K562 (cell line): ENCODE measurements at regions not wholly inside any gene's neighbourhood (a gene's known extent, or its start where the extent isn't known, plus 50 kb on each side); places are given as distances from the start of the nearest gene placed in this dataset.

ENCODE experiments used
- ATAC-seq: fragments of 200-7000 bp; cut with Tn5 transposase; 3 replicates; pipeline ENCODE4 v1.9.1; 2020; ENCODE audit warnings: moderate library complexity
- BruUV-seq: library from RNA; stranded (reverse); fragments of 400-500 nt; replicated peaks from 2 replicates; lab custom pipeline; 2021; lab: Mats Ljungman, UMichigan
- CTCF ChIA-PET: fragments of 300-600 bp; formaldehyde crosslinking; extraction: SDS; loops from one replicate; lab custom pipeline; 2021; ENCODE audit warnings: low intra/inter-chr PET ratio; lab: Yijun Ruan, JAX
- POLR2A ChIA-PET: fragments of 300-600, 350-650 bp; sonication (Branson Sonifier 250); formaldehyde crosslinking; extraction: SDS; loops from one replicate; lab custom pipeline; 2021; ENCODE audit warnings: antibody characterized with exemption, inconsistent platforms; lab: Yijun Ruan, JAX
- DNase-seq, 4 experiments: peaks; one replicate each; pipeline versions ENCODE4 v3.0.0 to v3.0.0-alpha.2; 2011 to 2018; ENCODE audit warnings: low spot score in 3 of 4, mixed read lengths in 3 of 4; ENCODE audit errors: extremely low read depth in 1 of 4
- FAIRE-seq: peaks from 2 replicates; lab custom pipeline; 2011; peaks lifted over from hg19 to GRCh38; lab: Jason Lieb, UNC
- H2AFZ ChIP-seq: 2 replicates; pipeline ENCODE4 v1.6.0; 2011; ENCODE audit warnings: low read depth, low read length, control low read depth, inconsistent platforms
- H3K27ac ChIP-seq: fragments of 200-600 bp; 3 replicates; pipeline ENCODE4 v1.8.0; 2011; ENCODE audit warnings: low read depth, mild to moderate bottlenecking, control low read depth, inconsistent platforms, low read length, moderate library complexity, mixed read lengths; ENCODE audit errors: extremely low read depth
- H3K27me3 ChIP-seq, 2 experiments: fragments of 300-600 bp in 1 of 2; 2 replicates in 1 of 2; 3 replicates in 1 of 2; pipeline versions ENCODE4 v1.6.0 to v1.8.0; 2011; ENCODE audit warnings: inconsistent platforms in 2 of 2, low read length in 2 of 2, mild to moderate bottlenecking in 1 of 2, mixed read lengths in 1 of 2, moderate library complexity in 1 of 2; ENCODE audit not compliant: control insufficient read depth in 2 of 2, insufficient read depth in 2 of 2
- H3K36me3 ChIP-seq: fragments of 300-600 bp; 3 replicates; pipeline ENCODE4 v1.8.0; 2011; ENCODE audit warnings: mild to moderate bottlenecking, low read length, inconsistent platforms; ENCODE audit not compliant: control insufficient read depth, insufficient read depth
- H3K4me1 ChIP-seq, 2 experiments: fragments of 200-600 bp in 1 of 2; replicated peaks in 1 of 2; 2 replicates in 1 of 2; 3 replicates in 1 of 2; pipeline versions ENCODE4 v1.5.1 to v1.8.0; 2011; ENCODE audit warnings: inconsistent platforms in 2 of 2, low read length in 2 of 2, mild to moderate bottlenecking in 1 of 2, mixed read lengths in 1 of 2, moderate library complexity in 1 of 2; ENCODE audit not compliant: control insufficient read depth in 2 of 2, insufficient read depth in 2 of 2
- H3K4me2 ChIP-seq: 2 replicates; pipeline ENCODE4 v1.6.1; 2011; ENCODE audit warnings: low read length, control low read depth, inconsistent platforms, mixed read lengths; ENCODE audit not compliant: insufficient read depth
- H3K4me3 ChIP-seq: fragments of 200-600 bp; sonication (generic), shearing (Covaris generic); 2 replicates; pipeline ENCODE4 v1.5.1; 2016; ENCODE audit warnings: control low read depth, inconsistent platforms
- H3K79me2 ChIP-seq: fragments of 200-600 bp; 3 replicates; pipeline ENCODE4 v1.8.0; 2011; ENCODE audit warnings: low read length, inconsistent platforms; ENCODE audit not compliant: control insufficient read depth, insufficient read depth
- H3K9ac ChIP-seq, 2 experiments: 2 replicates each; pipeline versions ENCODE4 v1.6.0 to v1.6.1; 2011; ENCODE audit warnings: low read depth in 2 of 2, low read length in 2 of 2, control low read depth in 1 of 2, inconsistent platforms in 1 of 2, mild to moderate bottlenecking in 1 of 2, mixed read lengths in 1 of 2; ENCODE audit not compliant: insufficient read depth in 1 of 2
- H3K9me1 ChIP-seq: one replicate; pipeline ENCODE4 v1.6.0; 2011; ENCODE audit warnings: inconsistent platforms, mild to moderate bottlenecking, low read length, moderate library complexity; ENCODE audit not compliant: control insufficient read depth, insufficient read depth
- H3K9me3 ChIP-seq: replicated peaks from 2 replicates; pipeline ENCODE4 v1.5.1; 2011; ENCODE audit warnings: low read depth, low read length, inconsistent platforms; ENCODE audit not compliant: control insufficient read depth, insufficient read depth
- H4K20me1 ChIP-seq: replicated peaks from 2 replicates; pipeline ENCODE4 v1.6.1; 2011; ENCODE audit warnings: low read length, inconsistent platforms, mixed read lengths; ENCODE audit not compliant: control insufficient read depth, insufficient read depth
- DDX20 ChIP-seq: fragments of 450-650 bp; IDR thresholded peaks from 2 replicates; pipeline ENCODE4 v1.6.1; 2016; ENCODE audit warnings: missing genetic modification characterization, low read depth, mild to moderate bottlenecking, missing compliant biosample characterization, moderate library complexity
- GTF2B ChIP-seq: IDR thresholded peaks from 2 replicates; pipeline ENCODE4 v1.6.1; 2011; ENCODE audit not compliant: insufficient read length; ENCODE audit errors: extremely low read depth
- ZFP91 ChIP-seq: sonication (generic); formaldehyde crosslinking; IDR thresholded peaks from 2 replicates; pipeline ENCODE4 v1.8.0; 2022; ENCODE audit warnings: mild to moderate bottlenecking, missing genetic modification reagents
- ZNF318 ChIP-seq, 2 experiments: fragments of 450-650 bp; IDR thresholded peaks; 2 replicates each; pipeline ENCODE4 v1.6.1; 2016; ENCODE audit warnings: mild to moderate bottlenecking in 2 of 2, borderline replicate concordance in 1 of 2, low read depth in 1 of 2, moderate library complexity in 1 of 2
- WGBS: fragments of 100-300 bp; shearing (Covaris generic); methylation state at CpG from one replicate; pipeline ENCODE4 v1.1.6; 2016; ENCODE audit warnings: low coverage, mixed read lengths; ENCODE audit not compliant: insufficient coverage; ENCODE audit errors: missing lambda C conversion rate; 5-methylcytosine and 5-hydroxymethylcytosine counted together
- in situ Hi-C: fragments of 300-500 bp; cut with MboI; formaldehyde crosslinking; loops from 4 replicates; pipeline ENCODE4 v1.15.0; 2018; ENCODE audit warnings: inconsistent platforms, mixed read lengths
- intact Hi-C: fragments of 100-400 bp; cut with micrococcal nuclease; formaldehyde crosslinking; loops from 2 replicates; pipeline ENCODE4 v1.14.2; 2022

- no peak for TF ChIP-seq ZNF318 (IDR thresholded peaks at IDR 0.05; ENCODE audit: borderline replicate concordance in 1 of 2, low read depth in 1 of 2)
Measured at GRCh38 chr4:137266511-137266910, 265.8 kb downstream of the PCDH18 start (continued).

GRCh38 chr4:137263206-137263605, 269.1 kb downstream of the PCDH18 start:
- no TSS peak for BruUV-seq
- no peak for FAIRE-seq

More at GRCh38 chr4:137263206-137263605, 269.1 kb downstream of the PCDH18 start:
- Histone ChIP-seq H3K9me3 (no peaks in the 10 kb centered on the region), H3K9ac (no peak overlapping the region), H3K4me1 (no peaks in the 10 kb centered on the region), H3K4me3 (no peak overlapping the region), H3K79me2 (no peaks in the 10 kb centered on the region)
- DNase-seq, result no peak
- WGBS, result 7% methylated on average over 3 of the region's 3 CpGs
- CTCF ChIA-PET, result no interaction called here
- TF ChIP-seq DDX20 (tag), result no peak
- no peak for TF ChIP-seq ZFP91 (CRISPR knock-in tag)
- no peak for TF ChIP-seq GTF2B
- TF ChIP-seq, all 486 proteins: peak for 0
- Histone ChIP-seq H3K27me3 (no peaks in the 10 kb centered on the region), H3K36me3 (no peaks in the 10 kb centered on the region), H4K20me1 (no peaks in the 10 kb centered on the region), H2AFZ (no peak overlapping the region), H3K27ac (no peak overlapping the region), H3K4me2 (no peak overlapping the region), H3K9me1 (no peaks in the 10 kb centered on the region)
- no peak for ATAC-seq
- in situ Hi-C loops (no loop called here), intact Hi-C loops (no loop called here)
- POLR2A ChIA-PET, result no interaction called here
